ENCODE measurements at regions not wholly inside any gene's neighbourhood (a gene's known extent, or its start where the extent isn't known, plus 50 kb on each side); places are given as distances from the start of the nearest gene placed in this dataset.

GRCh38 chr16:50899951-50900350 is 158.1 kb downstream of the CYLD start:
- TF ChIP-seq CEBPB (IDR thresholded peaks at IDR 0.05; ENCODE audit: low read depth, low read length) (no peak), CTCF (conservative IDR thresholded peaks at IDR 0.05; ENCODE audit: low read depth, low read length) (no peak), SMC3 (IDR thresholded peaks at IDR 0.05; ENCODE audit: low read depth, low read length) (no peak), CHD1 (IDR thresholded peaks at IDR 0.05; ENCODE audit: low read depth, low read length) (no peak), MAFK (IDR thresholded peaks at IDR 0.05; ENCODE audit: low read depth, low read length) (no peak), RFX5 (IDR thresholded peaks at IDR 0.05; ENCODE audit: low read depth, low read length) (no peak), POLR2A (IDR thresholded peaks at IDR 0.05; ENCODE audit: low read depth, low read length) (no peak)

Measured in IMR-90 (cell line).